ENCODE measurements at regions not wholly inside any gene's neighbourhood (a gene's known extent, or its start where the extent isn't known, plus 50 kb on each side); places are given as distances from the start of the nearest gene placed in this dataset.

DNA sequence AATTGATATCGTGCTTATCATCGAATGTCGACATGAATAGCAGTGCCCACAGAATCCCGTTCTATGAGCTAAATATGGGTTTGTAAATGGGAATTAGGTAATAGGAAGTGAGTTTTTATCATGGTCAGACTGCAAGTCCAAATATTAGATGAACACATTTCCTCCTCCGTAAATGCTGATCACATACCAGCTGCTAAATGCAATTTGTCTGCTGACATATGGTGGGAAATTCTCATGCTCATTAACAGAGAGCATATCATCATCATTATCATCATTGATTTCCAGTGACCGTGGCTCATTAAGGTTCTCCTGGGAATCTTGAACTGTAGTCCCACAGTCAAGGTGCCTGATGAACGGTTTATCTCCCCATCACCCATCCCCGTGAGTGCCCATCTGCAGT, 998.8 kb upstream of the TMEM132C start:
- Mint-ChIP-seq H3K27ac (ENCODE audit: low read depth) (no peak overlapping the region), H3K27me3 (peaks cover 42% of the 10 kb centered on the region), H3K9me3 (peaks cover 7% of the 10 kb centered on the region), H3K4me3 (no peak overlapping the region), H3K4me1 (no peaks in the 10 kb centered on the region), H3K36me3 (ENCODE audit: insufficient read depth) (peaks cover under 1% of the 10 kb centered on the region)
- ATAC-seq (replicated peaks; ENCODE audit: extremely low read depth, poor library complexity, severe bottlenecking): no peak
- DNase-seq (ENCODE audit: low spot score in 2 of 2): no peak

GRCh38 chr12:127268706-127269425, 998.1 kb upstream of the TMEM132C start:
- Mint-ChIP-seq H3K27me3 (peaks cover 43% of the 10 kb centered on the region), H3K36me3 (ENCODE audit: insufficient read depth) (peaks cover 1% of the 10 kb centered on the region), H3K4me1 (no peaks in the 10 kb centered on the region), H3K4me3 (no peak overlapping the region), H3K27ac (ENCODE audit: low read depth) (no peak overlapping the region), H3K9me3 (peaks cover 2% of the 10 kb centered on the region)
- ATAC-seq (replicated peaks; ENCODE audit: extremely low read depth, poor library complexity, severe bottlenecking) (no peak), DNase-seq (ENCODE audit: low spot score in 2 of 2) (no peak)

DNA sequence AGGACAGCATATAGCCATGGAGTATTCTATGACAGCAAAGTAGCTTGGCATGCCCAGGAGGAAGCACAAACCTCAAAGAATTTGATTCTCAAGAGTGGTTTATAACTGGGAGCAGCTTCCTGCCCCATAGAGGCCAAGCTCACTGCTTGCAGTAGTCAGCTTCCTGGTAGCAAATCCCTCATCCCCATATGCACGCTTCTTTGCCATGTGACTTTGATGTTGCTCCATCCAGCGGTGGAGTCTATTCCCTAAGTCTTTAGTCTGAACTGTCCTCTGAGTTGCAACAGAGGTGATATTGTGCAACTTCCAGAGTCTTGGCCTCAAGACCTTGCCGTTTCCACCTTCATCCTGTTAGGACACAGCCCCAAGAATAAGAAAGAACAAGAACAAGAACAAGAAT, 996.8 kb upstream of the TMEM132C start:
- H3K27me3 Mint-ChIP-seq: peaks cover 39% of the 10 kb centered on the region
- no peak overlapping the region for H3K4me3 Mint-ChIP-seq
- ATAC-seq (replicated peaks; ENCODE audit: extremely low read depth, poor library complexity, severe bottlenecking) (no peak), DNase-seq (ENCODE audit: low spot score in 2 of 2) (no peak)
- no peaks in the 10 kb centered on the region for H3K9me3 Mint-ChIP-seq
- peaks cover 1% of the 10 kb centered on the region for H3K36me3 Mint-ChIP-seq (ENCODE audit: insufficient read depth)
- H3K4me1 Mint-ChIP-seq: no peaks in the 10 kb centered on the region
- H3K27ac Mint-ChIP-seq (ENCODE audit: low read depth): no peak overlapping the region

GRCh38 chr12:127271776-127272175, 995.2 kb upstream of the TMEM132C start:
- H3K27me3 Mint-ChIP-seq: peaks cover 31% of the 10 kb centered on the region
- DNase-seq (ENCODE audit: low spot score in 2 of 2): no peak
- H3K27ac Mint-ChIP-seq (ENCODE audit: low read depth): no peak overlapping the region
- H3K9me3 Mint-ChIP-seq: no peaks in the 10 kb centered on the region
- peaks cover 1% of the 10 kb centered on the region for H3K36me3 Mint-ChIP-seq (ENCODE audit: insufficient read depth)
- no peak overlapping the region for H3K4me3 Mint-ChIP-seq
- no peaks in the 10 kb centered on the region for H3K4me1 Mint-ChIP-seq
- ATAC-seq (replicated peaks; ENCODE audit: extremely low read depth, poor library complexity, severe bottlenecking): no peak

- Mint-ChIP-seq H3K27ac (ENCODE audit: low read depth) (no peak overlapping the region), H3K4me1 (no peaks in the 10 kb centered on the region), H3K9me3 (no peaks in the 10 kb centered on the region), H3K27me3 (peaks cover 24% of the 10 kb centered on the region), H3K36me3 (ENCODE audit: insufficient read depth) (peaks cover 1% of the 10 kb centered on the region), H3K4me3 (no peak overlapping the region)
- ATAC-seq (replicated peaks; ENCODE audit: extremely low read depth, poor library complexity, severe bottlenecking) (no peak), DNase-seq (ENCODE audit: low spot score in 2 of 2) (no peak)
These were observed 994.1 kb upstream of the TMEM132C start for GRCh38 chr12:127272864-127273263.

DNA sequence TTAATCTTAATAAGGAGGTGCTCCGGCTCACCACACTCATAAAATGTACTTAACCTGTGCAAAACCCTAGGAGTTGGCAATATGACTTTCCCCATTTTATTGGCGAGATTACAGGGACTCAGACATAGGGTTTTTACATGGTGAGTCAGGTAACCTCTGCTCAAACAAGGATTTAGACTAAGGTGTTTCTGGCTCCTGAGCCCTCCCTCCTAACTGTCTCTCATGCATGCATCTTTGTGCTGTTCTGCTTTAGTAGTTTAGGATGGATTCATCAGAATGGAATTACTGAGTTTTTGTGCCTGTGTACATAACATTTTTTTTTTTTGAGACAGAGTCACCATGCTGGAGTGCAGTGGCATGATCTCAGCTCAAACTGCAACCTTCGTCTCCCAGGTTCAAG, 993.3 kb upstream of the TMEM132C start:
- Mint-ChIP-seq H3K9me3 (no peaks in the 10 kb centered on the region), H3K27ac (ENCODE audit: low read depth) (no peak overlapping the region)
- no peak for DNase-seq (ENCODE audit: low spot score in 2 of 2)

GRCh38 chr12:127275416-127275815, 991.6 kb upstream of the TMEM132C start:
- ATAC-seq (replicated peaks; ENCODE audit: extremely low read depth, poor library complexity, severe bottlenecking): no peak
- peaks cover 3% of the 10 kb centered on the region for H3K9me3 Mint-ChIP-seq
- no peak overlapping the region for H3K27ac Mint-ChIP-seq (ENCODE audit: low read depth)

More for the DNA sequence above, 993.3 kb upstream of the TMEM132C start:
- Mint-ChIP-seq H3K4me1 (no peaks in the 10 kb centered on the region), H3K4me3 (no peak overlapping the region), H3K36me3 (ENCODE audit: insufficient read depth) (peaks cover 1% of the 10 kb centered on the region), H3K27me3 (peaks cover 32% of the 10 kb centered on the region)
- no peak for ATAC-seq (replicated peaks; ENCODE audit: extremely low read depth, poor library complexity, severe bottlenecking)

DNA sequence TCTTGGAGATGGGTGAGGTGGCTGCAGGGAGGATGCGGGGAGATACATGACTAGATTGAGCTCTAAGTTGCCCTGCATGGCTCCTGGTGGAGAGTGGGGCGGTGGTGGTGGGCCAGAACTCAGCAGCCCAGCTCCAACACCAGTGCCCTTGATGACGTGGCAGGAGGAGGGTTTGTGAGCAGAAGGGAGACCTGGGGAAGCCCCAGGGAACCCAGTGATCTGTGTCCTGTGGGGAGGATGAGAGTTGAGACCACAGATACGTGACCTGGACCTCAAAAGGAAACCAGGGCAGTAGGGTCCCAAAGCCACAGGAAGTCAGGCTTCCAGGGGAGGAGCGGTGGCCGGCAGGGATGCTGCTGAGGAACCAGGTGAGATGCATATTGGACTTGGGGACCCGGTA, 989.1 kb upstream of the TMEM132C start:
- no peak for ATAC-seq (replicated peaks; ENCODE audit: extremely low read depth, poor library complexity, severe bottlenecking)
- Mint-ChIP-seq H3K27me3 (peaks cover 25% of the 10 kb centered on the region), H3K27ac (ENCODE audit: low read depth) (no peak overlapping the region), H3K4me1 (peaks cover 7% of the 10 kb centered on the region), H3K9me3 (peaks cover 4% of the 10 kb centered on the region), H3K36me3 (ENCODE audit: insufficient read depth) (peaks cover 1% of the 10 kb centered on the region), H3K4me3 (no peak overlapping the region)
- no peak for DNase-seq (ENCODE audit: low spot score in 2 of 2)

More at GRCh38 chr12:127275416-127275815, 991.6 kb upstream of the TMEM132C start:
- Mint-ChIP-seq H3K4me3 (no peak overlapping the region), H3K4me1 (peaks cover 3% of the 10 kb centered on the region), H3K27me3 (peaks cover 32% of the 10 kb centered on the region), H3K36me3 (ENCODE audit: insufficient read depth) (peaks cover 1% of the 10 kb centered on the region)
- DNase-seq (ENCODE audit: low spot score in 2 of 2): no peak

DNA sequence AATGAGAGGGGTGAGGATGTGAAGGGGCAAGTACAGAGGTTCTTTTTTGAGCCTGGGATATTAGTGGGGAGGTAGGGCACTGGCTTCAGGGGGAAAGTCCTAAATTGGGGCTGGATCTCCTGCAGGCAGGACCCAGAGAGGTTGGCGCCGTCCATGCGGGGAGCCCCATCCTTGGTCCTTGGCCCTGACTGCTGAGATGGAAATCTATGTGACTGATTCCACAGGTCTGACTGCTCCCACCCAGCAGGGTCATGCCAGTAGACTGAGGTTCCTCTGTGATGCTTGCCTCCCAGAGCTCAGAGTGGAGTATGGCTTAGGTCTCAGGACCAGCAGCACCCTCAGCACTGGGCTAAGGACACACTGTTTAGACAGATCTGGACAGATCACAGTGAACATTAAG, 988.6 kb upstream of the TMEM132C start:
- H3K36me3 Mint-ChIP-seq (ENCODE audit: insufficient read depth): no peaks in the 10 kb centered on the region
- DNase-seq (ENCODE audit: low spot score in 2 of 2) (no peak), ATAC-seq (replicated peaks; ENCODE audit: extremely low read depth, poor library complexity, severe bottlenecking) (no peak)
- no peak overlapping the region for H3K4me3 Mint-ChIP-seq
- H3K27ac Mint-ChIP-seq (ENCODE audit: low read depth): no peak overlapping the region
- H3K9me3 Mint-ChIP-seq: peaks cover 4% of the 10 kb centered on the region
- H3K27me3 Mint-ChIP-seq: peaks cover 21% of the 10 kb centered on the region
- H3K4me1 Mint-ChIP-seq: peaks cover 7% of the 10 kb centered on the region

GRCh38 chr12:127280393-127281275, 986.3 kb upstream of the TMEM132C start:
- H3K27ac Mint-ChIP-seq (ENCODE audit: low read depth): no peak overlapping the region
- peaks cover 12% of the 10 kb centered on the region for H3K27me3 Mint-ChIP-seq
- DNase-seq (ENCODE audit: low spot score in 2 of 2) (peak; percentile 37 to 38), ATAC-seq (replicated peaks; ENCODE audit: extremely low read depth, poor library complexity, severe bottlenecking) (peak; percentile 46)
- H3K4me1 Mint-ChIP-seq: peaks cover 11% of the 10 kb centered on the region
- H3K4me3 Mint-ChIP-seq: no peak overlapping the region
- no peaks in the 10 kb centered on the region for H3K36me3 Mint-ChIP-seq (ENCODE audit: insufficient read depth)
- peaks cover 4% of the 10 kb centered on the region for H3K9me3 Mint-ChIP-seq

DNA sequence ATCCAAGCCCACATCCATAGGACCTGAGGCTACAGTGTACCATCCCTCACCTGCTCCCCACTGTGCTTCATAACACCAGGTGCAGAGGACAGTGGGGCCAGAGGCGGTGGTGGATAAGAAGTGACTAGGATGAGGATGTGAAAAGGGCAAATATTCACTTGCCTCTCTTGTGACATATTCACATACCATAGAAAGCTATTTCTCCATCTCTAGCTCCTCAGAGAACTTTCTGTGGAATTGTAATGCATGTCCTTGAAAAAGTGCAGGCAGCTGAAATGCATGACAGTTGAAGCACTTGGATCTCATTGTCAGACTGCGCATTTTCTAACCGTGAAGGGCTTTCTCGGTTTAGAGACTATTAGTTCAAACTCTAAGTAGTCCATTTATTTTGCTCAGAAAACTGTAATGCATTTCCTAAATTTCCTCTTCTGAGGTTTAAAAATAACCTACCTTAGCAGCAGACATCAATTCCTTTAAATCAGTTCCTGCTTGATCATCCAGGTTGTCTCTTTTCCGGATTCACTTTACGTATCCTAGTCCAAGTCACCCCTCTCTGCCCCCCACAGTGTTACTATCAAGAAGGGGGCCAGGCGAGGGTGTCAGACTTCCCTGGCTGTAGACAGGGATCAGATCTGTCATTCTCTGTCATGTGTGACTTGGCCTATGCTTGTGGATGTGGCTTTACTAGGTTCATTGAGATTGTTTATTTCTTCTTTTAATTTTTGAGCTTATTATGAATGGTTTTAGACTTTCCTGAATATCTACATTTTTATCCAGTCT, 984.0 kb upstream of the TMEM132C start:
- Mint-ChIP-seq H3K4me1 (peaks cover 11% of the 10 kb centered on the region), H3K36me3 (ENCODE audit: insufficient read depth) (no peaks in the 10 kb centered on the region), H3K27ac (ENCODE audit: low read depth) (no peak overlapping the region), H3K9me3 (peaks cover 4% of the 10 kb centered on the region), H3K27me3 (peaks cover 7% of the 10 kb centered on the region), H3K4me3 (no peak overlapping the region)
- DNase-seq (ENCODE audit: low spot score in 2 of 2): no peak
- no peak for ATAC-seq (replicated peaks; ENCODE audit: extremely low read depth, poor library complexity, severe bottlenecking)

DNA sequence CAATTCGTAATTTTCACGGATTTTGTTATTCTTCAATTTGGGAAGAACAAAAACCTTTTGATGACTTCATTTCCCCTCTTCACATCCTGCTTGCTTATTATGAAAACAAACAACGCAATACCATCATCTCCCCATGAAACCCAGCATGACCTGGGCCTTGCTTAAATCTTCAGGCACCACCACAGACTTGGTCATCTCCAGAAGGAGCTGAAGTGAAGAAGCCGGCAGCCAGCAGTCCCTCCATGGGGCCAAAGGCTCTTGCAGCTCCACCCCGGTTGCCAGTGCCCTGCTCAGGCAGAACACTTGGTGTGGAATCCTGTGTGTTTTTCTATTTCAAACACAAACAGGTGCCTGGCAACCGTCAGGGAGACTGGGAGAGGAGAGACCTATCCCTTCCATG, 982.9 kb upstream of the TMEM132C start:
- Mint-ChIP-seq H3K27me3 (no peaks in the 10 kb centered on the region), H3K27ac (ENCODE audit: low read depth) (no peak overlapping the region), H3K9me3 (peaks cover 4% of the 10 kb centered on the region), H3K4me3 (no peak overlapping the region), H3K36me3 (ENCODE audit: insufficient read depth) (no peaks in the 10 kb centered on the region), H3K4me1 (peaks cover 11% of the 10 kb centered on the region)
- ATAC-seq (replicated peaks; ENCODE audit: extremely low read depth, poor library complexity, severe bottlenecking) (no peak), DNase-seq (ENCODE audit: low spot score in 2 of 2) (no peak)
